H1 (cell line): ENCODE measurements at regions not wholly inside any gene's neighbourhood (a gene's known extent, or its start where the extent isn't known, plus 50 kb on each side); places are given as distances from the start of the nearest gene placed in this dataset.

Source experiments
- CTCF ChIA-PET: fragments of 300-600 bp; sonication (Branson Sonifier 250); formaldehyde crosslinking; loops from one replicate; lab custom pipeline; 2021; ENCODE audit not compliant: partially characterized antibody; lab: Charles Lee
- POLR2A ChIA-PET: fragments of 300-600 bp; sonication (Branson Sonifier 250); formaldehyde crosslinking; loops from one replicate; lab custom pipeline; 2021; ENCODE audit warnings: inconsistent platforms; ENCODE audit not compliant: partially characterized antibody; lab: Charles Lee
- DNase-seq, 2 experiments: peaks; one replicate each; pipeline versions ENCODE4 v3.0.0 to v3.0.0-alpha.2; 2010 to 2022; ENCODE audit warnings: low spot score in 2 of 2, low read depth in 1 of 2, mixed read lengths in 1 of 2
- FAIRE-seq: peaks from 2 replicates; lab custom pipeline; 2011; peaks lifted over from hg19 to GRCh38; lab: Jason Lieb, UNC
- H2AFZ ChIP-seq: 2 replicates; pipeline ENCODE4 v1.8.1; 2012; ENCODE audit warnings: low read length, inconsistent platforms
- H2AK5ac ChIP-seq: 2 replicates; pipeline ENCODE4 v1.6.1; 2013; ENCODE audit warnings: low read depth, low read length
- H2BK120ac ChIP-seq: replicated peaks from 2 replicates; pipeline ENCODE3; 2013; ENCODE audit warnings: low read depth, low read length, inconsistent platforms
- H2BK12ac ChIP-seq: 2 replicates; pipeline ENCODE4 v1.6.1; 2013; ENCODE audit warnings: low read depth, low read length
- H2BK15ac ChIP-seq: 2 replicates; pipeline ENCODE4 v1.6.1; 2013; ENCODE audit warnings: low read length
- H2BK20ac ChIP-seq: 2 replicates; pipeline ENCODE4 v1.6.1; 2013; ENCODE audit warnings: low read length
- H2BK5ac ChIP-seq: 2 replicates; pipeline ENCODE4 v1.6.1; 2013; ENCODE audit warnings: low read depth, low read length
- H3K14ac ChIP-seq: 2 replicates; pipeline ENCODE4 v1.6.1; 2013; ENCODE audit warnings: inconsistent platforms; ENCODE audit not compliant: insufficient read length
- H3K18ac ChIP-seq: 2 replicates; pipeline ENCODE4 v1.6.1; 2013; ENCODE audit warnings: low read length; ENCODE audit errors: extremely low read depth
- H3K23ac ChIP-seq: 2 replicates; pipeline ENCODE4 v1.6.1; 2013; ENCODE audit warnings: inconsistent platforms; ENCODE audit not compliant: insufficient read length
- H3K23me2 ChIP-seq: 2 replicates; pipeline ENCODE4 v1.6.1; 2013; ENCODE audit warnings: low read depth, low read length
- H3K27ac ChIP-seq: 2 replicates; pipeline ENCODE4 v1.6.1; 2011; ENCODE audit warnings: low read depth, low read length, inconsistent platforms
- H3K27me3 ChIP-seq, 4 experiments: replicated peaks in 1 of 4; 1 replicate in 1 of 4; 2 replicates in 3 of 4; pipeline versions ENCODE4 v1.6.1 to v1.8.1; 2011 to 2013; ENCODE audit warnings: low read length in 3 of 4, mild to moderate bottlenecking in 3 of 4, inconsistent platforms in 2 of 4, mixed read lengths in 2 of 4, moderate library complexity in 1 of 4; ENCODE audit not compliant: control insufficient read depth in 3 of 4, insufficient read depth in 3 of 4; ENCODE audit errors: extremely low read depth in 1 of 4
- H3K36me3 ChIP-seq, 4 experiments: 2 replicates each; pipeline versions ENCODE4 v1.6.1 to v1.8.1; 2011 to 2013; ENCODE audit warnings: mild to moderate bottlenecking in 4 of 4, low read length in 3 of 4, moderate library complexity in 2 of 4, control low read depth in 1 of 4, inconsistent platforms in 1 of 4; ENCODE audit not compliant: insufficient read depth in 4 of 4, control insufficient read depth in 2 of 4
- H3K4ac ChIP-seq: replicated peaks from 2 replicates; pipeline ENCODE3; 2013; ENCODE audit warnings: low read length, low read depth, mixed read lengths, inconsistent platforms; ENCODE audit not compliant: insufficient read length
- H3K4me1 ChIP-seq, 4 experiments: replicated peaks in 1 of 4; 1 replicate in 1 of 4; 2 replicates in 3 of 4; pipeline versions ENCODE4 v1.6.1 to v1.8.1; 2011 to 2013; ENCODE audit warnings: low read length in 3 of 4, inconsistent platforms in 2 of 4, mixed read lengths in 1 of 4; ENCODE audit not compliant: insufficient read depth in 4 of 4, control insufficient read depth in 3 of 4
- H3K4me2 ChIP-seq, 2 experiments: 2 replicates each; pipeline versions ENCODE4 v1.6.1 to v1.8.1; 2011 to 2013; ENCODE audit warnings: low read depth in 2 of 2, low read length in 2 of 2, control low read depth in 1 of 2, inconsistent platforms in 1 of 2, mild to moderate bottlenecking in 1 of 2; ENCODE audit not compliant: insufficient read depth in 1 of 2
- H3K4me3 ChIP-seq, 4 experiments: fragments of 200-600, 300-600 bp in 1 of 4; sonication (generic), shearing (Covaris generic), sonication (Bioruptor Twin) in 1 of 4; 2 replicates each; pipeline versions ENCODE4 v1.5.1 to v1.8.1; 2011 to 2016; ENCODE audit warnings: low read length in 4 of 4, low read depth in 3 of 4, control low read depth in 2 of 4, inconsistent platforms in 2 of 4, mild to moderate bottlenecking in 2 of 4, mixed read lengths in 1 of 4, moderate library complexity in 1 of 4; ENCODE audit not compliant: insufficient read depth in 2 of 4; ENCODE audit errors: extremely low read depth in 1 of 4
- H3K56ac ChIP-seq: replicated peaks from 2 replicates; pipeline ENCODE3; 2013; ENCODE audit warnings: low read depth, mild to moderate bottlenecking, mixed read lengths, low read length, inconsistent platforms; ENCODE audit not compliant: insufficient read length
- H3K79me1 ChIP-seq: 2 replicates; pipeline ENCODE4 v1.6.1; 2013; ENCODE audit warnings: low read depth, low read length, control low read depth
- H3K79me2 ChIP-seq, 2 experiments: 2 replicates each; pipeline versions ENCODE4 v1.6.1 to v1.8.1; 2012 to 2013; ENCODE audit warnings: low read length in 2 of 2, mild to moderate bottlenecking in 2 of 2, inconsistent platforms in 1 of 2; ENCODE audit not compliant: insufficient read depth in 2 of 2, control insufficient read depth in 1 of 2
- H3K9ac ChIP-seq, 4 experiments: replicated peaks in 1 of 4; 1 replicate in 1 of 4; 2 replicates in 3 of 4; pipeline versions ENCODE4 v1.6.1 to v1.8.1; 2011 to 2013; ENCODE audit warnings: low read depth in 3 of 4, low read length in 3 of 4, control low read depth in 2 of 4, mild to moderate bottlenecking in 2 of 4, moderate library complexity in 2 of 4, inconsistent platforms in 1 of 4; ENCODE audit errors: extremely low read depth in 1 of 4
- H3K9me3 ChIP-seq, 2 experiments: 2 replicates each; pipeline versions ENCODE4 v1.6.1 to v1.8.1; 2012 to 2013; ENCODE audit warnings: mild to moderate bottlenecking in 2 of 2, moderate library complexity in 2 of 2, control low read depth in 1 of 2, inconsistent platforms in 1 of 2, low read depth in 1 of 2, low read length in 1 of 2, mixed read lengths in 1 of 2; ENCODE audit not compliant: insufficient read depth in 2 of 2
- H4K20me1 ChIP-seq, 2 experiments: replicated peaks in 1 of 2; 2 replicates each; pipeline versions ENCODE3 to v1.8.1; 2011 to 2013; ENCODE audit warnings: inconsistent platforms in 2 of 2, low read length in 2 of 2, mild to moderate bottlenecking in 1 of 2; ENCODE audit not compliant: insufficient read depth in 2 of 2, control insufficient read depth in 1 of 2
- H4K5ac ChIP-seq: 2 replicates; pipeline ENCODE4 v1.6.1; 2013; ENCODE audit warnings: low read length, low read depth, mixed read lengths, inconsistent platforms; ENCODE audit not compliant: insufficient read length
- H4K8ac ChIP-seq: 2 replicates; pipeline ENCODE4 v1.8.0; 2013; ENCODE audit warnings: mild to moderate bottlenecking, moderate library complexity, low read length, inconsistent platforms; ENCODE audit not compliant: insufficient read depth; ENCODE audit errors: extremely low read depth
- H4K91ac ChIP-seq: replicated peaks from 2 replicates; pipeline ENCODE3; 2013; ENCODE audit warnings: low read length, mixed read lengths, inconsistent platforms; ENCODE audit not compliant: insufficient read length
- CHD7 ChIP-seq: fragments of 300-600 bp; sonication (generic); IDR thresholded peaks from 2 replicates; pipeline ENCODE4 v1.7.1; 2012; ENCODE audit warnings: low read length, moderate library complexity, mild to moderate bottlenecking, inconsistent platforms; ENCODE audit not compliant: insufficient replicate concordance
- WGBS, 2 experiments: shearing (Covaris generic) in 1 of 2; methylation state at CpG; one replicate each; pipeline versions ENCODE4 v1.1.6 to v1.1.7; 2013 to 2015; ENCODE audit warnings: low lambda C conversion rate in 2 of 2, mixed read lengths in 2 of 2, inconsistent platforms in 1 of 2, low coverage in 1 of 2, missing lambda C conversion rate in 1 of 2; ENCODE audit not compliant: insufficient replicate concordance in 2 of 2, insufficient coverage in 1 of 2, insufficient read length in 1 of 2; ENCODE audit errors: extremely low coverage in 1 of 2, missing lambda C conversion rate in 1 of 2; 5-methylcytosine and 5-hydroxymethylcytosine counted together

GRCh38 chr2:31698722-31699121 is 118.0 kb upstream of the SRD5A2 start:
- H4K8ac ChIP-seq: no peak overlapping the region
- H2BK15ac ChIP-seq: no peak overlapping the region
- no peaks in the 10 kb centered on the region for H4K20me1 ChIP-seq
- H3K4me3 ChIP-seq: no peak overlapping the region; a peak in 1 of 8 replicates
- no peaks in the 10 kb centered on the region for H3K4me1 ChIP-seq
- no peak overlapping the region for H2BK12ac ChIP-seq
- H3K4ac ChIP-seq: no peak overlapping the region
- DNase-seq: no peak
- no peaks in the 10 kb centered on the region for H3K79me2 ChIP-seq
- H2AK5ac ChIP-seq: no peak overlapping the region
- H3K79me1 ChIP-seq: no peaks in the 10 kb centered on the region
- no peaks in the 10 kb centered on the region for H3K23me2 ChIP-seq
- no peak overlapping the region for H2BK20ac ChIP-seq
- no peak overlapping the region for H2AFZ ChIP-seq
- H2BK5ac ChIP-seq: no peak overlapping the region
- ChIA-PET POLR2A (no interaction called here), CTCF (no interaction called here)
- H3K18ac ChIP-seq: no peak overlapping the region
- H3K27ac ChIP-seq: no peak overlapping the region
- no peak overlapping the region for H2BK120ac ChIP-seq
- H3K27me3 ChIP-seq: no peaks in the 10 kb centered on the region
- no peak overlapping the region for H3K4me2 ChIP-seq
- H3K56ac ChIP-seq: no peak overlapping the region
- no peak overlapping the region for H3K14ac ChIP-seq
- no peak for FAIRE-seq
- peaks cover 63 to 65% of the 10 kb centered on the region in 2 experiments for H3K9me3 ChIP-seq
- WGBS, 2 experiments: 83% methylated on average over 1 of the region's 1 CpG; no CpG with 5 or more reads in 1 of the 2 experiments
- H4K5ac ChIP-seq: no peak overlapping the region
- H4K91ac ChIP-seq: no peak overlapping the region
- H3K23ac ChIP-seq: no peak overlapping the region
- no peak overlapping the region for H3K9ac ChIP-seq
- H3K36me3 ChIP-seq: no peaks in the 10 kb centered on the region
- no peak for TF ChIP-seq CHD7
